Activated CD4-positive, alpha-beta T cell treated with anti-CD3 and anti-CD28 coated beads, Interleukin-2, Interleukin-6, amounts not matched to agents 100 ng/mL and 50 ng/mL, durations not matched to agents 16 hours and 8 hours (primary cell): ENCODE measurements at regions not wholly inside any gene's neighbourhood (a gene's known extent, or its start where the extent isn't known, plus 50 kb on each side); places are given as distances from the start of the nearest gene placed in this dataset.

Experiments
- DNase-seq: peaks from one replicate; pipeline ENCODE4 v3.0.0-alpha.2; 2020

GRCh38 chr4:117447925-117448324 is 362.5 kb upstream of the TRAM1L1 start:
- peak; percentile 24 for DNase-seq

GRCh38 chr4:117455088-117455487 is 369.7 kb upstream of the TRAM1L1 start:
- no peak for DNase-seq

- DNase-seq: no peak
Observed at GRCh38 chr4:117466388-117466787, 381.0 kb upstream of the TRAM1L1 start.

GRCh38 chr4:117467404-117467803 is 382.0 kb upstream of the TRAM1L1 start:
- DNase-seq: no peak

- no peak for DNase-seq
Observed at GRCh38 chr4:117474987-117475386, 389.6 kb upstream of the TRAM1L1 start.

- DNase-seq: no peak
Observed at GRCh38 chr4:117477925-117478324, 392.5 kb upstream of the TRAM1L1 start.

- DNase-seq: no peak
Observed at GRCh38 chr4:117478702-117479101, 393.3 kb upstream of the TRAM1L1 start.

GRCh38 chr4:117479673-117480072 is 394.3 kb upstream of the TRAM1L1 start:
- no peak for DNase-seq

GRCh38 chr4:117481742-117482141 is 396.4 kb upstream of the TRAM1L1 start:
- no peak for DNase-seq

GRCh38 chr4:117488692-117489091 is 403.3 kb upstream of the TRAM1L1 start:
- DNase-seq: no peak

GRCh38 chr4:117489107-117489506 is 403.7 kb upstream of the TRAM1L1 start:
- DNase-seq: no peak

GRCh38 chr4:117491516-117491915 is 406.1 kb upstream of the TRAM1L1 start:
- DNase-seq: no peak

GRCh38 chr4:117495802-117496201 is 410.4 kb upstream of the TRAM1L1 start:
- no peak for DNase-seq

GRCh38 chr4:117512414-117512813 is 427.0 kb upstream of the TRAM1L1 start:
- no peak for DNase-seq

GRCh38 chr4:117514391-117515175 is 429.2 kb upstream of the TRAM1L1 start:
- DNase-seq: no peak

GRCh38 chr4:117515921-117516320 is 430.5 kb upstream of the TRAM1L1 start:
- DNase-seq: no peak

GRCh38 chr4:117527601-117528000 is 442.2 kb upstream of the TRAM1L1 start:
- no peak for DNase-seq

GRCh38 chr4:117529401-117529800 is 444.0 kb upstream of the TRAM1L1 start:
- no peak for DNase-seq

GRCh38 chr4:117533501-117533900 is 448.1 kb upstream of the TRAM1L1 start:
- DNase-seq: no peak

GRCh38 chr4:117545039-117545438 is 459.7 kb upstream of the TRAM1L1 start:
- no peak for DNase-seq

- DNase-seq: no peak
Observed at GRCh38 chr4:117549524-117549923, 464.1 kb upstream of the TRAM1L1 start.

- no peak for DNase-seq
Observed at GRCh38 chr4:117550085-117550484, 464.7 kb upstream of the TRAM1L1 start.

- DNase-seq: no peak
Observed at GRCh38 chr4:117560329-117560728, 474.0 kb upstream of the NDST3 start.

- no peak for DNase-seq
Observed at GRCh38 chr4:117574085-117574484, 460.2 kb upstream of the NDST3 start.

- no peak for DNase-seq
Observed at GRCh38 chr4:117575850-117576249, 458.4 kb upstream of the NDST3 start.
